Mesendoderm (in vitro differentiated cells): ENCODE measurements at regions not wholly inside any gene's neighbourhood (a gene's known extent, or its start where the extent isn't known, plus 50 kb on each side); places are given as distances from the start of the nearest gene placed in this dataset.
"Not testable (repeated sequence)": the region's sequence is repeated elsewhere in the genome, so short reads cannot be mapped to it uniquely, and the experiment has no call there.

ENCODE experiments used
- DNase-seq: peaks from one replicate; pipeline ENCODE4 v3.0.0; 2013
- H2AK5ac ChIP-seq: 2 replicates; pipeline ENCODE4 v1.6.1; 2013; ENCODE audit warnings: low read length, inconsistent platforms
- H2BK120ac ChIP-seq: 2 replicates; pipeline ENCODE4 v1.6.1; 2013; ENCODE audit warnings: low read depth, mild to moderate bottlenecking, low read length, moderate library complexity, mixed read lengths
- H2BK15ac ChIP-seq: replicated peaks from 2 replicates; pipeline ENCODE4 v1.6.1; 2013; ENCODE audit warnings: low read depth, mild to moderate bottlenecking, moderate library complexity
- H2BK5ac ChIP-seq: 2 replicates; pipeline ENCODE4 v1.6.1; 2013; ENCODE audit warnings: low read length, inconsistent platforms
- H3K18ac ChIP-seq: 2 replicates; pipeline ENCODE4 v1.6.1; 2013; ENCODE audit warnings: mild to moderate bottlenecking, low read length, mixed read lengths
- H3K23ac ChIP-seq: one replicate; pipeline ENCODE4 v1.6.1; 2013; ENCODE audit warnings: low read length
- H3K27ac ChIP-seq: 2 replicates; pipeline ENCODE4 v1.5.1; 2013; ENCODE audit warnings: low read depth, mild to moderate bottlenecking, inconsistent platforms, low read length, moderate library complexity
- H3K27me3 ChIP-seq: 2 replicates; pipeline ENCODE4 v1.6.1; 2013; ENCODE audit warnings: low read length, control low read depth, mild to moderate bottlenecking, inconsistent platforms; ENCODE audit not compliant: insufficient read depth, poor library complexity
- H3K36me3 ChIP-seq: 2 replicates; pipeline ENCODE4 v1.6.1; 2013; ENCODE audit warnings: low read length, inconsistent platforms; ENCODE audit not compliant: control insufficient read depth, insufficient read depth
- H3K4ac ChIP-seq: one replicate; pipeline ENCODE4 v1.6.1; 2013; ENCODE audit warnings: low read depth, mild to moderate bottlenecking, low read length, moderate library complexity
- H3K4me1 ChIP-seq: 2 replicates; pipeline ENCODE4 v1.6.1; 2013; ENCODE audit warnings: low read depth, low read length, inconsistent platforms; ENCODE audit not compliant: control insufficient read depth
- H3K4me2 ChIP-seq: 2 replicates; pipeline ENCODE4 v1.6.1; 2013; ENCODE audit warnings: low read length
- H3K4me3 ChIP-seq: 2 replicates; pipeline ENCODE4 v1.5.1; 2013; ENCODE audit warnings: mild to moderate bottlenecking, low read length
- H3K56ac ChIP-seq: one replicate; pipeline ENCODE4 v1.6.1; 2013; ENCODE audit warnings: low read length
- H3K79me1 ChIP-seq: 2 replicates; pipeline ENCODE4 v1.6.1; 2013; ENCODE audit warnings: low read length, inconsistent platforms
- H3K79me2 ChIP-seq: 2 replicates; pipeline ENCODE4 v1.6.1; 2013; ENCODE audit warnings: mild to moderate bottlenecking, low read length; ENCODE audit not compliant: control insufficient read depth, insufficient read depth
- H3K9ac ChIP-seq: 2 replicates; pipeline ENCODE4 v1.6.1; 2013; ENCODE audit warnings: low read length, inconsistent platforms
- H4K5ac ChIP-seq: one replicate; pipeline ENCODE4 v1.6.1; 2013; ENCODE audit warnings: low read length
- H4K8ac ChIP-seq: one replicate; pipeline ENCODE4 v1.6.1; 2013; ENCODE audit warnings: low read depth, mild to moderate bottlenecking, control low read depth, low read length, moderate library complexity
- WGBS: extraction: QIAGEN DNeasy Blood & Tissue Kit; methylation state at CpG from one replicate; pipeline ENCODE4 v1.1.7; 2013; ENCODE audit warnings: low lambda C conversion rate, missing lambda C conversion rate; ENCODE audit not compliant: insufficient coverage; ENCODE audit errors: extremely low coverage; 5-methylcytosine and 5-hydroxymethylcytosine counted together

DNA sequence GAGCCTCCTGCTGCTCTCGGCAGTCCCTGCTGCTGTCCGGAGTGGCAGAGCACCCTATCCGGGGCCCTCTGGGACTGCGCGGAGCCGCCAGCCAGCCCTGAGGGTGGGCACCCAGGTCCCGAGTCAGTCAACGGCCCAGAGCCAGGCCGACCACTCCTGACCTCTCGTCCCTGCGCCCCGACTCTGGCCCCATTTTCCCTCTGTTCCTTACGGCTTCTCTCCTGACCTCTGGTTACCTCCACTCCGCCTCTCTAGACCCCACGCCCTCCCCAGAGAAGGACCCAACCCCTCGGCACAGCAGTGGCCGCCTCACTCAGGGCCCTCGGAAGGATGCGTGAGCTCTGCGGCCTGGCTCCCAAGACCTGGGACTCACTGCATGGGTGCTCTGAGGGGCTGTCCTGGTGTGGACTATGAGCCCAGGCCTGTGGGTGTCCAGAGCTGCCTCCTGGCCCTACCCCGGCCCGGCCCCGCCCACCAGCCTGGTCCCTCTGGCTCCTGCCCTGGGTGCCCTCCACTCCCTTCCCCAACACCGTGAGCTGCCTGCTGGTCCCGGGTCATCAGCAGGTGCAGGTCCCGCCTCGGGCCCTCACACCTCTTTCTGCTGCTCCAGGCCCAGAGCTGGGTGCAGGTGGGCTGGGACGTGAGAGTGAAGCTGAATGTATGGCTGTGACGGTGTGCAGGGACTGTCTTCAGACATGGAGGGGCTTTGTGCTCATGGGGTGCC is 71.8 kb downstream of the TMEM121 start:
- not testable (repeated sequence) for H3K4me3 ChIP-seq, H3K27ac ChIP-seq, H3K4ac ChIP-seq, H2BK5ac ChIP-seq, H3K79me2 ChIP-seq, H4K8ac ChIP-seq, H3K4me2 ChIP-seq, H3K9ac ChIP-seq, DNase-seq, H3K4me1 ChIP-seq, H3K79me1 ChIP-seq, H4K5ac ChIP-seq, H3K27me3 ChIP-seq, H3K56ac ChIP-seq, H2BK15ac ChIP-seq, H3K23ac ChIP-seq, H2BK120ac ChIP-seq, H3K18ac ChIP-seq, H3K36me3 ChIP-seq, H2AK5ac ChIP-seq
- WGBS: no CpG with 5 or more reads among the region's 29 CpGs

DNA sequence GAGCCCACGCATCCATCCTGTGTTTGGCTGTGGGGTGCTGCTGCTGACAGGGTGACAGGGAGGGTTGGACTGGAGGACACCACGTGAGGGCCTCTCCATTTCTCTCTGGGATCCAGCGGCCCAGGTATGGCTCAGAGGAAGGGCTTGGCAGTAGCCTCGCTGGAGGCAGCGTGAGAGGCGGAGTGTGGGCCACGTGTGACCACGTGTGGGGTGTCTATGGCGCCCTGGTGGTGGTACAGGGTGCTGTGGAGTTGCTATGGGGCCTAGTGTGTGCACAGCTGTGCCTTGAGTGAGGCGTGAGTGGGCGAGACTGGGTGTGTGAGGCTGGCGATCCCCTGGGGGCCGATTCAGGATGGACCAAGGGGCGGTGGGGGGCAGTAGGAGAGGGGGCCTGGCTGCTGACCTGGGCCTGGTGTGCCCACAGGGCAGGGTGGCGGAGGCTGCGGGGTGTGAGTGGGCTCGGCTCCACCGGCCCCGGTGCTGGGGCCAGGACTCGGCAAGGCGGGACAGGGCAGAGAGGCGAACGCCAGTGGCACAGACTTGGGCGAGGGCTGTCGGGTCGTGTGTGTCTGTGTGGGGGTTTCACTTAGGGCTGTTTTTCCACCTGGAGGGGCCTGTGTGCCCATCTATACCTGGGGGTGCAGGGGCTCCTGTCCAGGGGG is 72.7 kb downstream of the TMEM121 start:
- not testable (repeated sequence) for H3K4me3 ChIP-seq, H3K4me1 ChIP-seq, H3K36me3 ChIP-seq, H3K27me3 ChIP-seq, H3K4me2 ChIP-seq, H3K56ac ChIP-seq, H2BK5ac ChIP-seq, H3K4ac ChIP-seq, H2AK5ac ChIP-seq, H3K27ac ChIP-seq, H4K8ac ChIP-seq, H3K9ac ChIP-seq, DNase-seq, H2BK120ac ChIP-seq, H3K79me2 ChIP-seq, H3K18ac ChIP-seq, H2BK15ac ChIP-seq, H3K79me1 ChIP-seq, H4K5ac ChIP-seq, H3K23ac ChIP-seq
- WGBS: no CpG with 5 or more reads among the region's 26 CpGs

DNA sequence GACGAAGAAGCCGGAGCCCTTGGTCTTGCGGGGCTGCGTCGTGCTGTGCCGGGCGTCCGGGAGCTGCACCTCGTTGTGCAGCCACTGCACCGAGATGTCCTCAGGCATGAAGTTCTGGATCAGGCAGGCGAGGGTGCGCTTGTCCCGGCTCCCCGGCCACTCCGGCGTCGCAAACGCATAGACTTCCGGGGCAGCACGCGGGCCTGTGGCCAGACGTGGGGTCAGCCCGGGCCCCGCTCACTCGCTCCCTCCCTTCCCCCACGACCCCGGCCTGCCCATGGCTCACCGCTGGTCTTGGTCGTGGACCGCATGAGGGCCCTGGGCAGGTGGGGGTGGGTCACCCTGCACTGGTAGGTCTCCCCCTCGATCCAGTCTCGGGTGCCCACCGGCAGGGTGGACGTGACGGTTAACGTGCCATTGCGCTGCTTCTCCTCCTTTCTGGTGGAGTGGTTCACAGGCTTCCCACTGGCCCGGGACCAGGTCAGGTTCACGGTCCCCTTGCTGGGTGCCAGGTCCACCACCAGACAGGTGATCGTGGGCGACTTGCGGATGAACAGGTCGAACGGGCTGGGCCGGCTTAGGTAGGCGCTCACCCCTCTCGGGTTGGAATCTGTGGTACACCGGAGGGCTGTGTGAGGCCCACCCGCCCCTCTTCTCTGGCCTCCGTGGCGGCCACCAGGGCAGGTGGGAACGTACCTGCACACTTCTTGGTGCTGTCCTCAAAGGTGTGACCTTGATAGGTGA is 74.0 kb downstream of the TMEM121 start:
- not testable (repeated sequence) for H3K36me3 ChIP-seq, H2AK5ac ChIP-seq, H3K79me2 ChIP-seq, H3K79me1 ChIP-seq, H4K5ac ChIP-seq, H3K23ac ChIP-seq, H3K4me2 ChIP-seq, H2BK5ac ChIP-seq, H3K4me3 ChIP-seq, H3K56ac ChIP-seq, H3K18ac ChIP-seq, H3K27me3 ChIP-seq, H2BK15ac ChIP-seq, H3K9ac ChIP-seq, DNase-seq, H3K27ac ChIP-seq, H2BK120ac ChIP-seq, H3K4me1 ChIP-seq, H4K8ac ChIP-seq, H3K4ac ChIP-seq
- no CpG with 5 or more reads among the region's 52 CpGs for WGBS

DNA sequence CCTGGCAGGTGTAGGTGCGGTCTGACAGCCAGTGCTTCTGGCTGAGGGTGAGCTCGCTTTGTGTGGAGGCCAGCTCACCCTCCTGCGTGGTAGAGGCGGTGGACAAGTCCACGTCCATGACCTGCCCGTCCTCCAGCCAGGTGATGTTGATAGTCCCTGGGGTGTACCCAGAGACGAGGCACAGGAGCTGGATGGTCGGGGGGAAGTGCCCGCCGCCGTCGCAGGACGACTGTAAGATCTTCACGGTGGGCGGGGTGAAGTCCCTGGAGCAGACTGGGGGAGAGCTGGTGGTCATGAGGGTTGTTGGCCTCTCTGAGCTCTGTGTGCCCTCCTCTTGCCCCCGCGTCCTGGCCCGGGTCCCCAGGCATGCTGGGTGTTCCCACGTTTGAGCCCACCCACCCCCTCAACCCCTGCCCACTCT is 74.6 kb downstream of the TMEM121 start:
- Histone ChIP-seq H2AK5ac (no peak overlapping the region), H3K4me3 (no peak overlapping the region), H3K4me2 (no peak overlapping the region), H2BK5ac (no peak overlapping the region), H3K27me3 (no peaks in the 10 kb centered on the region), H4K5ac (no peak overlapping the region), H3K4me1 (no peaks in the 10 kb centered on the region), H3K9ac (no peak overlapping the region), H3K18ac (no peak overlapping the region), H2BK15ac (no peak overlapping the region), H3K79me2 (no peaks in the 10 kb centered on the region), H4K8ac (no peak overlapping the region), H3K79me1 (no peaks in the 10 kb centered on the region), H3K4ac (no peak overlapping the region), H2BK120ac (no peak overlapping the region), H3K36me3 (no peaks in the 10 kb centered on the region), H3K27ac (no peak overlapping the region), H3K23ac (no peak overlapping the region), H3K56ac (no peak overlapping the region)
- no CpG with 5 or more reads among the region's 19 CpGs for WGBS
- no peak for DNase-seq

DNA sequence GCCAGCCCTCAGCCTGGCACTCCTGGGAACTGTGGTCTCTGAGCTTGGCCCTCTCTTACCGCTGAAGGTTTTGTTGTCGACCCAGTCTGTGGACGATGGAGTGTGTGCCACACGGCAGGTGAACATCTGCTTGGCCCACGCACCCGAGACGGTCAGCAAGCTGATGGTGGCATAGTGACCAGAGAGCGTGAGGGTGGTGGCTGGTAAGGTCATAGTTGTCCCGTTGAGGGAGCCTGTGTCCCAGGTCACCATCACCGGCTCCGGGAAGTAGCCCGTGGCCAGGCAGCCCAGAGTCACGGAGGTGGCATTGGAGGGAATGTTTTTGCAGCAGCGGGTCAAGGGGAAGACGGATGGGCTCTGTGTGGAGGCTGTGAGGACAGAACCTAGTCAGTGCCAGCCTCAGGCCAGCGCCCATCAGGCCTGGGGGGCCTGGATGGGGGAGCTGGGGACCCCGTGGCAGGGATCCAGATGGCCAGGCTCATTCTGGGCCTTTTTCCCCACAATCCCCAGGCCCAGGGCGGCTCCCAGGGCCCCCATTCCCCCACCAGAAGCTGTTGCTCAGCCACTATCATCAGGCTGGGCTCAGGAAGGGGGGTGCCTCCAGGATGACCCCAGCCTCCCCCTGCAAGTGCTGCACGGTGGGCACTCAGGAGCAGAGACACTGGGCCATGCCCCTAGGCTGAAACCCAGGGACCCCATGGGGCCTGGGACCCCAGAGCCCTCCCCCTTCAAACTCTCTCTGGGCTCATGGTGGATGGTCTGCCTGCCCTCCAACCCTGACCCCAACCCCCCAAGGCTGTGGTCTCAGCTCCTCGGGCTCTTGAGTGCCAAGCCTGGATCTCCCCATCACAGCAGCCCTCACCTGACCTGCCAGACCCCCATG is 75.2 kb downstream of the TMEM121 start:
- Histone ChIP-seq H3K36me3 (no peaks in the 10 kb centered on the region), H3K4me3 (no peak overlapping the region), H4K5ac (no peak overlapping the region), H3K27ac (no peak overlapping the region), H3K56ac (no peak overlapping the region), H3K18ac (no peak overlapping the region), H4K8ac (no peak overlapping the region), H2BK15ac (no peak overlapping the region), H3K4ac (no peak overlapping the region), H2BK120ac (no peak overlapping the region), H2BK5ac (no peak overlapping the region), H3K79me1 (no peaks in the 10 kb centered on the region), H3K4me2 (no peak overlapping the region), H3K9ac (no peak overlapping the region), H3K4me1 (no peaks in the 10 kb centered on the region), H3K79me2 (no peaks in the 10 kb centered on the region), H2AK5ac (no peak overlapping the region), H3K23ac (no peak overlapping the region), H3K27me3 (no peaks in the 10 kb centered on the region)
- no peak for DNase-seq
- no CpG with 5 or more reads among the region's 20 CpGs for WGBS
